Neural progenitor cell (in vitro differentiated cells): ENCODE measurements at regions not wholly inside any gene's neighbourhood (a gene's known extent, or its start where the extent isn't known, plus 50 kb on each side); places are given as distances from the start of the nearest gene placed in this dataset.
"Not testable (repeated sequence)": the region's sequence is repeated elsewhere in the genome, so short reads cannot be mapped to it uniquely, and the experiment has no call there.

Experiments used
- CTCF ChIP-seq: fragments of 200-600 bp; sonication (generic); IDR thresholded peaks from 2 replicates; pipeline ENCODE4 v1.5.1; 2017; ENCODE audit warnings: antibody characterized with exemption, mild to moderate bottlenecking
- EZH2 ChIP-seq: fragments of 200-600 bp; sonication (generic); IDR thresholded peaks from 2 replicates; pipeline ENCODE4 v1.6.1; 2017; ENCODE audit warnings: antibody characterized with exemption, mild to moderate bottlenecking, moderate library complexity

- TF ChIP-seq CTCF, EZH2: not testable (repeated sequence)
Measured at GRCh38 chr4:27442661-27443060, 582.0 kb downstream of the STIM2 start.
